PC-3 (cell line): ENCODE measurements at regions not wholly inside any gene's neighbourhood (a gene's known extent, or its start where the extent isn't known, plus 50 kb on each side); places are given as distances from the start of the nearest gene placed in this dataset.

Experiments
- ATAC-seq: fragments of 200-7000 bp; cut with Tn5 transposase; 2 replicates; pipeline ENCODE4 v1.9.1; 2020; ENCODE audit warnings: mild to moderate bottlenecking, moderate library complexity
- BruUV-seq: library from RNA; stranded (reverse); fragments of 400-500 nt; replicated peaks from 2 replicates; lab custom pipeline; 2021; lab: Mats Ljungman, UMichigan
- CTCF ChIA-PET: fragments of 300-600 bp; sonication (Branson Sonifier 250); formaldehyde crosslinking; loops from one replicate; lab custom pipeline; 2022; ENCODE audit warnings: antibody characterized with exemption; lab: Charles Lee
- POLR2A ChIA-PET: fragments of 300-600 bp; sonication (Branson Sonifier 250); formaldehyde crosslinking; loops from one replicate; lab custom pipeline; 2022; ENCODE audit warnings: antibody characterized with exemption; ENCODE audit not compliant: unreplicated experiment; lab: Charles Lee
- DNase-seq: peaks from one replicate; pipeline ENCODE4 v3.0.0-alpha.2; 2015
- H2AFZ ChIP-seq: fragments of 300-600 bp; sonication (generic); 2 replicates; pipeline ENCODE4 v1.6.0; 2016; ENCODE audit warnings: antibody characterized with exemption, low read length
- H3F3A ChIP-seq: fragments of 300-600 bp; sonication (generic); one replicate; pipeline ENCODE4 v1.6.0; 2017; ENCODE audit warnings: antibody characterized with exemption, low read length, control low read depth, mild to moderate bottlenecking; ENCODE audit not compliant: unreplicated experiment
- H3K27ac ChIP-seq: fragments of 300-600 bp; sonication (generic); 2 replicates; pipeline ENCODE4 v1.5.1; 2016; ENCODE audit warnings: mild to moderate bottlenecking, low read length
- H3K27me3 ChIP-seq: fragments of 300-600 bp; sonication (generic); 2 replicates; pipeline ENCODE4 v1.6.1; 2016; ENCODE audit warnings: low read length, mixed read lengths
- H3K36me3 ChIP-seq: fragments of 300-600 bp; sonication (generic); 2 replicates; pipeline ENCODE4 v1.6.1; 2016; ENCODE audit warnings: low read depth, mixed run types, low read length, mixed read lengths
- H3K4me1 ChIP-seq: fragments of 300-600 bp; sonication (generic); 2 replicates; pipeline ENCODE4 v1.5.1; 2016; ENCODE audit warnings: low read length; ENCODE audit not compliant: insufficient read depth
- H3K4me2 ChIP-seq: fragments of 300-600 bp; sonication (generic); 2 replicates; pipeline ENCODE4 v1.6.0; 2016; ENCODE audit warnings: low read length
- H3K4me3 ChIP-seq: fragments of 300-600 bp; sonication (generic); 2 replicates; pipeline ENCODE4 v1.5.1; 2016; ENCODE audit warnings: mild to moderate bottlenecking, low read length, mixed read lengths
- H3K79me2 ChIP-seq: fragments of 300-600 bp; sonication (generic); 2 replicates; pipeline ENCODE4 v1.6.1; 2017; ENCODE audit warnings: low read length, mixed read lengths
- H3K9ac ChIP-seq: fragments of 300-600 bp; sonication (generic); 2 replicates; pipeline ENCODE4 v1.6.0; 2016; ENCODE audit warnings: mild to moderate bottlenecking, low read length
- H3K9me2 ChIP-seq: fragments of 300-600 bp; sonication (generic); replicated peaks from 2 replicates; pipeline ENCODE4 v1.6.1; 2016; ENCODE audit warnings: mixed run types, low read length, mixed read lengths
- H3K9me3 ChIP-seq: fragments of 300-600 bp; sonication (generic); 2 replicates; pipeline ENCODE4 v1.6.1; 2016; ENCODE audit warnings: low read length, mixed read lengths
- H4K20me1 ChIP-seq: fragments of 300-600 bp; sonication (generic); 2 replicates; pipeline ENCODE4 v1.6.1; 2016; ENCODE audit warnings: low read length, mixed read lengths
- EZH2 ChIP-seq: fragments of 300-600 bp; sonication (generic); IDR thresholded peaks from one replicate; pipeline ENCODE4 v1.6.1; 2017; ENCODE audit warnings: antibody characterized with exemption, mild to moderate bottlenecking, low read length; ENCODE audit not compliant: unreplicated experiment
- EZH2phosphoT487 ChIP-seq: fragments of 300-600 bp; sonication (generic); IDR thresholded peaks from 2 replicates; pipeline ENCODE4 v1.6.1; 2018; ENCODE audit warnings: mild to moderate bottlenecking, antibody characterized with exemption, low read length, borderline replicate concordance
- intact Hi-C: fragments of 100-400 bp; cut with micrococcal nuclease; formaldehyde crosslinking; loops from 2 replicates; pipeline ENCODE4 v1.9.0; 2023
- TF ChIP-seq, protein P1 (sequence below): fragments of 300-600 bp; sonication (generic); conservative IDR thresholded peaks from 2 replicates; pipeline ENCODE4 v1.5.1; 2017; ENCODE audit warnings: antibody characterized with exemption, low read depth, mild to moderate bottlenecking, low read length

DNA sequence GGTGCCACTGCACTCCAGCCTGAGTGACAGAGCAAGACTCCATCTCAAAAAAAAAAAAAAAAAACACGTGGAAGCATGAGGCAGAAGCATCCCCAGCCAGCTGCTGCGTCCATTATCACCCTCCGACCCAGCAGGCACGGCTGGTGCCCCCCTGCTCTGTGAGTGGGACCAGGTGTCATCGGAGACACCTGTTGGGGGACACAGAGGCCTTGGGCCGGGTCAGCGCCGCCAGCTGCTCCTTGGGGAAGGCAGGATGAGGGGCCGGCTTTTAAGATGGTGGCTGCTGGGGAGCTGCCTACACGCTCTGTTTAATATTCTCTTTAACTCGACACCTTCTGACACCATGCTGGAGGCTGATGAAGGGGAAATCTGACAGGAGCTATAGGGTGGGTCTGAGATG lies 80.2 kb upstream of the RUFY1 start:
- ATAC-seq, result no peak
- no peaks in the 10 kb centered on the region for H3K79me2 ChIP-seq
- BruUV-seq, result no TSS peak
- H3K27me3 ChIP-seq, result peaks cover 4% of the 10 kb centered on the region; the same call in 1 of the 2 replicates
- no peak overlapping the region for H3K4me2 ChIP-seq
- H2AFZ ChIP-seq, result no peak overlapping the region
- no peak overlapping the region for H3K9ac ChIP-seq
- TF ChIP-seq EZH2, result no peak
- no peak for TF ChIP-seq EZH2phosphoT487
- H3K9me2 ChIP-seq, result no peaks in the 10 kb centered on the region
- H3K9me3 ChIP-seq, result no peaks in the 10 kb centered on the region
- no peak for DNase-seq
- no peak overlapping the region for H3K27ac ChIP-seq
- intact Hi-C loops, result no loop called here
- ChIA-PET POLR2A (no interaction called here), CTCF (no interaction called here)
- H3F3A ChIP-seq, result no peaks in the 10 kb centered on the region
- H3K4me1 ChIP-seq, result no peaks in the 10 kb centered on the region
- no peaks in the 10 kb centered on the region for H3K36me3 ChIP-seq
- H3K4me3 ChIP-seq, result no peak overlapping the region
- H4K20me1 ChIP-seq, result no peaks in the 10 kb centered on the region

DNA sequence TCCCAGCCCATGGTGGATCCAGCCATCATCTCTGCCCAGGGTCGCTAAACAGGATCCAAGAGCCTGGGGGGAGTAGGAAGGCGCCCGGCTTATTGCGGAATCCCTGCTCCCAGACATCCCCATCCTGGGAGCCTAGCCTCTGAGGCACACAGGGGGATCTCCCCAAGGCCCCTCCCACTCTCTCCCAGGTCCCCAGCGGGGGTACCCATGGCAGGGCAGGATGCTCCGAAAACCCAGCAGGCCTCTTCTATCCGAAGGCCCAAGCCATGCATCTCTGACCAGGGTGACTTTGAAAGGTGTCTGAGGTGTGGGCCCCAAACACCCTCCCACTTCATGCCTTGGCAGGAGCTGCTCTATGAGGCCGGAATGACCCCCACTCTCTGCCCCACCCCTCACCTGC lies 81.7 kb upstream of the RUFY1 start:
- Histone ChIP-seq H3K4me3 (no peak overlapping the region), H3K9me3 (no peaks in the 10 kb centered on the region), H3K9ac (no peak overlapping the region), H3K27ac (no peak overlapping the region), H2AFZ (no peak overlapping the region), H4K20me1 (no peaks in the 10 kb centered on the region), H3K4me1 (no peaks in the 10 kb centered on the region), H3K4me2 (no peak overlapping the region), H3K79me2 (no peaks in the 10 kb centered on the region), H3K27me3 (no peaks in the 10 kb centered on the region), H3K36me3 (no peaks in the 10 kb centered on the region), H3F3A (no peaks in the 10 kb centered on the region), H3K9me2 (no peaks in the 10 kb centered on the region)
- POLR2A ChIA-PET, result no interaction called here
- ATAC-seq (no peak), DNase-seq (no peak)
- intact Hi-C loops, result no loop called here
- CTCF ChIA-PET, result no interaction called here
- no TSS peak for BruUV-seq
- no peak for TF ChIP-seq EZH2phosphoT487
- no peak for TF ChIP-seq EZH2
- TF ChIP-seq, protein P1, sequence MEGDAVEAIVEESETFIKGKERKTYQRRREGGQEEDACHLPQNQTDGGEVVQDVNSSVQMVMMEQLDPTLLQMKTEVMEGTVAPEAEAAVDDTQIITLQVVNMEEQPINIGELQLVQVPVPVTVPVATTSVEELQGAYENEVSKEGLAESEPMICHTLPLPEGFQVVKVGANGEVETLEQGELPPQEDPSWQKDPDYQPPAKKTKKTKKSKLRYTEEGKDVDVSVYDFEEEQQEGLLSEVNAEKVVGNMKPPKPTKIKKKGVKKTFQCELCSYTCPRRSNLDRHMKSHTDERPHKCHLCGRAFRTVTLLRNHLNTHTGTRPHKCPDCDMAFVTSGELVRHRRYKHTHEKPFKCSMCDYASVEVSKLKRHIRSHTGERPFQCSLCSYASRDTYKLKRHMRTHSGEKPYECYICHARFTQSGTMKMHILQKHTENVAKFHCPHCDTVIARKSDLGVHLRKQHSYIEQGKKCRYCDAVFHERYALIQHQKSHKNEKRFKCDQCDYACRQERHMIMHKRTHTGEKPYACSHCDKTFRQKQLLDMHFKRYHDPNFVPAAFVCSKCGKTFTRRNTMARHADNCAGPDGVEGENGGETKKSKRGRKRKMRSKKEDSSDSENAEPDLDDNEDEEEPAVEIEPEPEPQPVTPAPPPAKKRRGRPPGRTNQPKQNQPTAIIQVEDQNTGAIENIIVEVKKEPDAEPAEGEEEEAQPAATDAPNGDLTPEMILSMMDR, result no peak

DNA sequence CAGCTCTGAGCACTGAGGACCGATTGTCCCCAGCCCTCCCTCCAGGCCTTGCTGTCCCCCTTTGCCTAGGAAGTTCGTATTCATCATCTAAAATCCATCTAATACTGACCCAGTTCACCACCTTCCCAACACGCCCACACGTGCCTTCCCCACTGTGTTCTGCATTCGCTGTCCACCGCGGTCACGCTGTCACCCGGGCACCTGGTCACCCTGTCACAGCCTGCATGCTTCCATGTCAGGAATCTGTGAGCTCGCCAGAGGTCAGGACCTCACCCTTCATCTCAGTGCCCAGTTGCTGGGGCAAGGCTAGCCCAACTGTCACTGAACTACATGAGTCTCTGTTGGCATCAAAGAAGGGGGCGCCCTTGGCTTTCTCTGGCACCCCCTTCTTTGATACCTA lies 82.9 kb upstream of the RUFY1 start:
- no peak for DNase-seq
- ChIA-PET POLR2A (no interaction called here), CTCF (no interaction called here)
- no peaks in the 10 kb centered on the region for H3K4me1 ChIP-seq
- no peak overlapping the region for H3K4me3 ChIP-seq
- H3K4me2 ChIP-seq, result no peak overlapping the region
- no peak for ATAC-seq
- intact Hi-C loops, result no loop called here
- no peaks in the 10 kb centered on the region for H3K79me2 ChIP-seq
- no peaks in the 10 kb centered on the region for H3K9me3 ChIP-seq
- BruUV-seq, result no TSS peak
- no peak overlapping the region for H2AFZ ChIP-seq
- no peak overlapping the region for H3K27ac ChIP-seq
- H3F3A ChIP-seq, result no peaks in the 10 kb centered on the region
- H3K9ac ChIP-seq, result no peak overlapping the region
- no peaks in the 10 kb centered on the region for H3K9me2 ChIP-seq
- no peaks in the 10 kb centered on the region for H3K36me3 ChIP-seq
- H4K20me1 ChIP-seq, result no peaks in the 10 kb centered on the region
- H3K27me3 ChIP-seq, result no peaks in the 10 kb centered on the region
- TF ChIP-seq EZH2phosphoT487 (no peak), EZH2 (no peak)
- TF ChIP-seq, protein P1, result no peak
